CD4-positive, alpha-beta T cell treated with Interleukin-4 for 4 hours (primary cell): ENCODE measurements at regions not wholly inside any gene's neighbourhood (a gene's known extent, or its start where the extent isn't known, plus 50 kb on each side); places are given as distances from the start of the nearest gene placed in this dataset.
"Not testable (repeated sequence)": the region's sequence is repeated elsewhere in the genome, so short reads cannot be mapped to it uniquely, and the experiment has no call there.

Source experiments
- DNase-seq: peaks from one replicate; pipeline ENCODE4 v3.0.0-alpha.2; 2020

- DNase-seq, result not testable (repeated sequence)
These were observed 676.4 kb upstream of the ZNF337 start for GRCh38 chr20:26373066-26373465.

GRCh38 chr20:26354511-26354910 is 657.9 kb upstream of the ZNF337 start:
- no peak for DNase-seq

- DNase-seq, result no peak
These were observed 650.7 kb upstream of the ZNF337 start for GRCh38 chr20:26347396-26347795.

GRCh38 chr20:26340460-26341065 is 643.9 kb upstream of the ZNF337 start:
- DNase-seq, result peak; percentile 26

GRCh38 chr20:26324177-26324576 is 627.5 kb upstream of the ZNF337 start:
- no peak for DNase-seq

- DNase-seq, result no peak
These were observed 618.4 kb upstream of the ZNF337 start for GRCh38 chr20:26315054-26315453.

- not testable (repeated sequence) for DNase-seq
These were observed 613.1 kb upstream of the ZNF337 start for GRCh38 chr20:26309720-26310119.

GRCh38 chr20:26308961-26309360 is 612.3 kb upstream of the ZNF337 start:
- DNase-seq, result peak; percentile 31

GRCh38 chr20:26295006-26295405 is 598.4 kb upstream of the ZNF337 start:
- no peak for DNase-seq

- not testable (repeated sequence) for DNase-seq
These were observed 591.9 kb upstream of the ZNF337 start for GRCh38 chr20:26288379-26289061.

GRCh38 chr20:26279238-26279637 is 582.6 kb upstream of the ZNF337 start:
- DNase-seq, result peak; percentile 19

- no peak for DNase-seq
These were observed 580.7 kb upstream of the ZNF337 start for GRCh38 chr20:26277339-26277738.

- DNase-seq, result no peak
These were observed 580.0 kb upstream of the ZNF337 start for GRCh38 chr20:26276554-26277210.

- not testable (repeated sequence) for DNase-seq
These were observed 572.1 kb upstream of the ZNF337 start for GRCh38 chr20:26268762-26269161.

GRCh38 chr20:26260925-26261324 is 564.3 kb upstream of the ZNF337 start:
- not testable (repeated sequence) for DNase-seq

GRCh38 chr20:26252311-26252975 is 555.8 kb upstream of the ZNF337 start:
- peak; percentile 48 for DNase-seq

GRCh38 chr20:26251376-26251775 is 554.7 kb upstream of the ZNF337 start:
- not testable (repeated sequence) for DNase-seq

GRCh38 chr20:26250249-26251114 is 553.8 kb upstream of the ZNF337 start:
- DNase-seq, result not testable (repeated sequence)

- DNase-seq, result no peak
These were observed 547.1 kb upstream of the ZNF337 start for GRCh38 chr20:26243731-26244130.

- not testable (repeated sequence) for DNase-seq
These were observed 524.0 kb upstream of the ZNF337 start for GRCh38 chr20:26220609-26221008.

GRCh38 chr20:26219546-26219945 is 522.9 kb upstream of the ZNF337 start:
- not testable (repeated sequence) for DNase-seq

- DNase-seq, result no peak
These were observed 521.6 kb upstream of the ZNF337 start for GRCh38 chr20:26218301-26218700.

GRCh38 chr20:26216025-26216424 is 519.4 kb upstream of the ZNF337 start:
- no peak for DNase-seq
